ENCODE measurements at regions not wholly inside any gene's neighbourhood (a gene's known extent, or its start where the extent isn't known, plus 50 kb on each side); places are given as distances from the start of the nearest gene placed in this dataset.
"Not testable (repeated sequence)": the region's sequence is repeated elsewhere in the genome, so short reads cannot be mapped to it uniquely, and the experiment has no call there.

GRCh38 chr13:50539791-50540530 is 303.5 kb downstream of the DLEU7 start:
- DNase-seq, result no peak

- no peak for DNase-seq
These were observed 300.4 kb downstream of the DLEU7 start for GRCh38 chr13:50543141-50543540.

GRCh38 chr13:50543782-50544181 is 299.7 kb downstream of the DLEU7 start:
- no peak for DNase-seq

- no peak for DNase-seq
These were observed 299.3 kb downstream of the DLEU7 start for GRCh38 chr13:50544211-50544610.

- not testable (repeated sequence) for DNase-seq
These were observed 296.3 kb downstream of the DLEU7 start for GRCh38 chr13:50547175-50547574.

GRCh38 chr13:50548586-50548985 is 294.9 kb downstream of the DLEU7 start:
- DNase-seq, result no peak

GRCh38 chr13:50549221-50549942 is 294.1 kb downstream of the DLEU7 start:
- DNase-seq, result no peak

- no peak for DNase-seq
These were observed 293.3 kb downstream of the DLEU7 start for GRCh38 chr13:50550151-50550550.

- no peak for DNase-seq
These were observed 291.0 kb downstream of the DLEU7 start for GRCh38 chr13:50552424-50552966.

- no peak for DNase-seq
These were observed 281.8 kb downstream of the DLEU7 start for GRCh38 chr13:50561739-50562138.

- DNase-seq, result no peak
These were observed 276.8 kb downstream of the DLEU7 start for GRCh38 chr13:50566646-50567045.

- DNase-seq, result no peak
These were observed 271.4 kb downstream of the DLEU7 start for GRCh38 chr13:50572129-50572528.

GRCh38 chr13:50573066-50573465 is 270.4 kb downstream of the DLEU7 start:
- no peak for DNase-seq

- DNase-seq, result no peak
These were observed 268.8 kb downstream of the DLEU7 start for GRCh38 chr13:50574731-50575130.

- no peak for DNase-seq
These were observed 268.4 kb downstream of the DLEU7 start for GRCh38 chr13:50575138-50575537.

GRCh38 chr13:50576156-50576555 is 267.3 kb downstream of the DLEU7 start:
- no peak for DNase-seq

- no peak for DNase-seq
These were observed 265.7 kb downstream of the DLEU7 start for GRCh38 chr13:50577806-50578205.

GRCh38 chr13:50580684-50581305 is 262.7 kb downstream of the DLEU7 start:
- no peak for DNase-seq

GRCh38 chr13:50581586-50582196 is 261.8 kb downstream of the DLEU7 start:
- DNase-seq, result no peak

GRCh38 chr13:50584856-50585580 is 258.5 kb downstream of the DLEU7 start:
- DNase-seq, result no peak

GRCh38 chr13:50585674-50586413 is 257.6 kb downstream of the DLEU7 start:
- DNase-seq, result no peak
